ENCODE measurements at regions not wholly inside any gene's neighbourhood (a gene's known extent, or its start where the extent isn't known, plus 50 kb on each side); places are given as distances from the start of the nearest gene placed in this dataset.

DNA sequence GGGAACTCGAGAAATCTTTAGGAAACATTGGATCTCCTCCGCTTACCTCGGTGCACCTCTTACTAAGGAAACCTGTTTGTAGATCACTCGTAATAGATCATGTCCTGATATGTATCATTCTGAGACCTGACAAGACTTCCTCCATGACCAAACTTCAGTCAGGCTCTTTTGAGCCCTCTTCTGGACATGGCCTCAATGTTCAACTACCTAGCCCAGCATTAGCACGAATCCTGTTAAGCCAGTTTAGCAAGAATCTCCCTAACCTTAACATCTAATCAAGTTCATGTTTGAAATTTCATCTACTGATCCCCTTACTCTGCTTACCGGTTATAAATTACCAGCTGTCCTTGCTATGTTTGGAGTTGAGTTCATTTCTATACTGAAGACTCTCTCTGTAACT lies 713.9 kb upstream of the USP15 start:
- no peak overlapping the region for H3K9ac ChIP-seq (ENCODE audit: low read depth in 2 of 2, low read length in 2 of 2)

DNA sequence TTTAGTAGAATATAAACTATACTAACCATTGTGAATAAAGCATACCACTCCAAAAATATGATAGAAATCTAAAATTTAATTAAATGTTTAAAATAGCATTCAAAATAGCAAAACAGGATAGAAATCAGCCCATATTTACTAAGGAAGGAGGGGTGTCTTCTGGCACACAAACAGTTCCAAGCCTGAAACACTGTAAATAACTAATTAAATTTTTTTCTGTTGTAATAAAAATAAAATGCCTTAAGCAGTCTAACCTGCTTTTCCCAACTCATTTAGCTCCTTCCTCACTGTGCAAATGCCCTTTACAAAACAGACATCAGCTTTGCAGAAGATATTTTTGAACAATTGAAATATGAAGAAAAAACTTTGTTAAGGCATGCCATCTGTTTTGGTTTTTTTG lies 707.1 kb upstream of the USP15 start:
- intact Hi-C loops (cut with DNase I), result no loop called here
- no peaks in the 10 kb centered on the region for H3K4me1 ChIP-seq
- no peak overlapping the region for H3K4me3 ChIP-seq
- DNase-seq, result no peak
- no peaks in the 10 kb centered on the region for H3K36me3 ChIP-seq
- TF ChIP-seq, protein P1, sequence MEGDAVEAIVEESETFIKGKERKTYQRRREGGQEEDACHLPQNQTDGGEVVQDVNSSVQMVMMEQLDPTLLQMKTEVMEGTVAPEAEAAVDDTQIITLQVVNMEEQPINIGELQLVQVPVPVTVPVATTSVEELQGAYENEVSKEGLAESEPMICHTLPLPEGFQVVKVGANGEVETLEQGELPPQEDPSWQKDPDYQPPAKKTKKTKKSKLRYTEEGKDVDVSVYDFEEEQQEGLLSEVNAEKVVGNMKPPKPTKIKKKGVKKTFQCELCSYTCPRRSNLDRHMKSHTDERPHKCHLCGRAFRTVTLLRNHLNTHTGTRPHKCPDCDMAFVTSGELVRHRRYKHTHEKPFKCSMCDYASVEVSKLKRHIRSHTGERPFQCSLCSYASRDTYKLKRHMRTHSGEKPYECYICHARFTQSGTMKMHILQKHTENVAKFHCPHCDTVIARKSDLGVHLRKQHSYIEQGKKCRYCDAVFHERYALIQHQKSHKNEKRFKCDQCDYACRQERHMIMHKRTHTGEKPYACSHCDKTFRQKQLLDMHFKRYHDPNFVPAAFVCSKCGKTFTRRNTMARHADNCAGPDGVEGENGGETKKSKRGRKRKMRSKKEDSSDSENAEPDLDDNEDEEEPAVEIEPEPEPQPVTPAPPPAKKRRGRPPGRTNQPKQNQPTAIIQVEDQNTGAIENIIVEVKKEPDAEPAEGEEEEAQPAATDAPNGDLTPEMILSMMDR (IDR thresholded peaks at IDR 0.05), result no peak
- H3K27me3 ChIP-seq, result no peaks in the 10 kb centered on the region
- H3K9me3 ChIP-seq, result no peaks in the 10 kb centered on the region
- H3K27ac ChIP-seq, result no peak overlapping the region
- H3K9ac ChIP-seq (ENCODE audit: low read depth in 2 of 2, low read length in 2 of 2), result no peak overlapping the region

More for the DNA sequence above, 713.9 kb upstream of the USP15 start:
- H3K27me3 ChIP-seq, result no peaks in the 10 kb centered on the region
- DNase-seq, result no peak
- intact Hi-C loops (cut with DNase I), result no loop called here
- no peak overlapping the region for H3K27ac ChIP-seq
- H3K9me3 ChIP-seq, result no peaks in the 10 kb centered on the region
- no peaks in the 10 kb centered on the region for H3K36me3 ChIP-seq
- H3K4me3 ChIP-seq, result no peak overlapping the region
- H3K4me1 ChIP-seq, result no peaks in the 10 kb centered on the region
- TF ChIP-seq, protein P1 (IDR thresholded peaks at IDR 0.05), result no peak

DNA sequence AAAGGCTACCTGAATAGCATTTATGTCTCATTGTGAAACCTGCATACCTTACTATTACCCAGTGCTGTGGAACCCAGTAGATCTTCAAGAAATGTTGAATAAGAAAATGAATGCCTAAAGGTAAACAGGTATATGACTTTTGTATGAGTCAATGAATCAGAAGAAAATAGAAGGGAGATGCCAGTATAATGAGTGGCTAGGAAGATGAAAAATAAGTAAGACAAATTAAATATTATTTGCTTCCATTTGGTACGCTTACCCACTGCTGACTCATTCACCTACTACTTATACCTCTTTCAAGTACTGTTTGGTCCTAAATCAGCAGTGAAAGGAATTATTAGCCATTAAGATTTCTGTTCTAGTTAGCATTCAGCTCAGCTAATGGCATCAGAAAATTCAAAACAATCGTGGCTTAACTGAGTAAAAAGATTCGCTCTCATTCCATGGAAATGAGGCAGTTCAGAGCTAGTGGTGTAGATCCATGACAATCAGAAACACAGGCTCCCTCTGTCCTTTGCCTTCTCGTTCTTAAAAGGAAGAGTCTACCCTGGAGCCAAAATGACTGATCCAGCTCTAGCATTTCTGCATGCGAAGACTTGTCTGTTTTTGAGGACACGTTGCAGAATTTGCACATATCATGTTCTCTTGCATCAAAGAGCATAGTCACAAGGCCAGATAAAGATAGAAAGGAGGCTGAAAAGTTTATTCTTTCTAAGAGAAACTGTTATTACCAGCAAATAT lies 705.8 kb upstream of the USP15 start:
- no peak for DNase-seq
- H3K4me1 ChIP-seq, result no peaks in the 10 kb centered on the region
- no peaks in the 10 kb centered on the region for H3K27me3 ChIP-seq
- H3K9me3 ChIP-seq, result no peaks in the 10 kb centered on the region
- intact Hi-C loops (cut with DNase I), result no loop called here
- H3K9ac ChIP-seq (ENCODE audit: low read depth in 2 of 2, low read length in 2 of 2), result no peak overlapping the region
- no peaks in the 10 kb centered on the region for H3K36me3 ChIP-seq
- H3K4me3 ChIP-seq, result no peak overlapping the region
- TF ChIP-seq, protein P1 (IDR thresholded peaks at IDR 0.05), result no peak
- no peak overlapping the region for H3K27ac ChIP-seq

DNA sequence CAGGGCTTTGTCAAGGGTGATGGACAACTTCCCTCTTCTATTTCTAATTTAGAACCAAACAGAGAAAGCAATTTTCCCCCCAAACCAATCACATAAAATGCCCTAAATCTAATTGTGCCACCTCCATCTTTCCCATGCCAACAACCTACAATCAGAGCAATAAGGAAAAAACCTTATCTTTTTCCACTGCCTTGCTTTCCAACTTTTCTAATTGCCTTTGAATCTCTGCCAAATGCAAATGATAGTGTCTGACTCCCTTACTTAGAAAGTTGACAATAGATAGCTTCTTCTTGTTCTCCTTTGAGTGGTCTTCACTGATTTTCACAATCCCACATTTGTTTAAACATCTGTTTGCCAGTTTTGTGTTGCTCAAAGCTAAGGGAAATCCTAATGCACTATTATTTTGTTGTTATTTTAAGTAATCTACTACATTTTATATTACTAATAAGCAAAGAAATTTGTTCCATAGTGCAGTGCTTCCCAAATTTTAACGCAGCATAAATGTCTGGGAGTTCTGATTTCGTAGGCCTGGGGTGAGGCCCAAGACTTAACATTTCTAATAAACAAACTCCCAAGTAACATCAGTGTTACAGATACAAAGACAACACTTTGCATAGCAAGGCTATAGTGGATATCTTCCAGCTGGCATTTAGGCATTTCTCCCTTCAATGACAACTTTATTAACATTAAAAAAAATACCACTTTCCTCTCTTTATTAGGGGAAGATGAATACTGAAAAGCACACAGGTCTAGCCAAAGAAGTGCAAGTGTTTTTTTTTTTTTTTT lies 696.3 kb upstream of the USP15 start:
- TF ChIP-seq, protein P1 (IDR thresholded peaks at IDR 0.05), result no peak
- no peak overlapping the region for H3K4me3 ChIP-seq
- no peaks in the 10 kb centered on the region for H3K36me3 ChIP-seq
- no peaks in the 10 kb centered on the region for H3K27me3 ChIP-seq
- no peaks in the 10 kb centered on the region for H3K9me3 ChIP-seq
- DNase-seq, result peak; percentile 17
- intact Hi-C loops (cut with DNase I), result no loop called here
- no peak overlapping the region for H3K27ac ChIP-seq
- H3K4me1 ChIP-seq, result no peaks in the 10 kb centered on the region
- no peak overlapping the region for H3K9ac ChIP-seq (ENCODE audit: low read depth in 2 of 2, low read length in 2 of 2)

DNA sequence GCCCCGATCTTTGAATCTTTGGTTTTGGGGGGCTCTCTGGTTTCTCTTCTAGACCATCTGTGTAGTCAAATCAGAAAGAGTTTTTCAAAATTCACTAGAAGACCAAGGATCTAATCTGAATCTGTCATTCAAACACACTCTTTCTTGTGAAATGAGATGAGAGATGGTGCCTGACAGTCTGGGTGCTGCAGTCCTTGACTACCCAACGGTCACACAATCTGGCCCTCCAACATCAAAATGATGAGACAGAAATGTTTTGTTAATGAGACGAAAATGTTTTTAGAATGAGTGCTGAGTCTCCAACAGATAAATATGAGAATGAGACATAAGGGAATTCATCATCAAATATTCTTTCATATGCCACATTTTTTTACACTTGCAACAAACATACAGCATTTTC lies 695.7 kb upstream of the USP15 start:
- Histone ChIP-seq H3K9me3 (no peaks in the 10 kb centered on the region), H3K4me1 (no peaks in the 10 kb centered on the region), H3K4me3 (no peak overlapping the region), H3K27me3 (no peaks in the 10 kb centered on the region), H3K36me3 (no peaks in the 10 kb centered on the region), H3K9ac (ENCODE audit: low read depth in 2 of 2, low read length in 2 of 2) (no peak overlapping the region), H3K27ac (no peak overlapping the region)
- TF ChIP-seq, protein P1 (IDR thresholded peaks at IDR 0.05), result no peak
- no peak for DNase-seq
- intact Hi-C loops (cut with DNase I), result no loop called here

Measured in colonic mucosa (tissue), 4 donors.